Mucosa of rectum (tissue), 2 donors: ENCODE measurements at regions not wholly inside any gene's neighbourhood (a gene's known extent, or its start where the extent isn't known, plus 50 kb on each side); places are given as distances from the start of the nearest gene placed in this dataset.

Source experiments
- H3K27ac ChIP-seq, 2 donors: one replicate each; pipeline ENCODE4 v1.7.0; 2013; ENCODE audit warnings: inconsistent platforms in 2 of 2, low read depth in 2 of 2, low read length in 2 of 2
- H3K27me3 ChIP-seq, 2 donors: one replicate each; pipeline ENCODE4 v1.7.0; 2013; ENCODE audit warnings: low read length in 2 of 2; ENCODE audit not compliant: control insufficient read depth in 2 of 2, insufficient read depth in 2 of 2
- H3K36me3 ChIP-seq, 2 donors: one replicate each; pipeline ENCODE4 v1.7.0; 2013; ENCODE audit warnings: low read length in 2 of 2; ENCODE audit not compliant: control insufficient read depth in 2 of 2, insufficient read depth in 2 of 2
- H3K4me1 ChIP-seq, 2 donors: one replicate each; pipeline ENCODE4 v1.7.0; 2013; ENCODE audit warnings: low read length in 2 of 2, mild to moderate bottlenecking in 1 of 2; ENCODE audit not compliant: control insufficient read depth in 2 of 2, insufficient read depth in 2 of 2
- H3K4me3 ChIP-seq, 2 donors: one replicate each; pipeline ENCODE4 v1.7.0; 2013; ENCODE audit warnings: low read length in 2 of 2
- H3K9ac ChIP-seq, 2 donors: one replicate each; pipeline ENCODE4 v1.7.0; 2013; ENCODE audit warnings: low read length in 2 of 2, low read depth in 1 of 2, mild to moderate bottlenecking in 1 of 2
- H3K9me3 ChIP-seq, 2 donors: one replicate each; pipeline ENCODE4 v1.7.0; 2013; ENCODE audit warnings: low read length in 2 of 2; ENCODE audit not compliant: control insufficient read depth in 2 of 2
- donor health status: healthy.
- donor health status: Normal muscosa, but diverticular disease.

DNA sequence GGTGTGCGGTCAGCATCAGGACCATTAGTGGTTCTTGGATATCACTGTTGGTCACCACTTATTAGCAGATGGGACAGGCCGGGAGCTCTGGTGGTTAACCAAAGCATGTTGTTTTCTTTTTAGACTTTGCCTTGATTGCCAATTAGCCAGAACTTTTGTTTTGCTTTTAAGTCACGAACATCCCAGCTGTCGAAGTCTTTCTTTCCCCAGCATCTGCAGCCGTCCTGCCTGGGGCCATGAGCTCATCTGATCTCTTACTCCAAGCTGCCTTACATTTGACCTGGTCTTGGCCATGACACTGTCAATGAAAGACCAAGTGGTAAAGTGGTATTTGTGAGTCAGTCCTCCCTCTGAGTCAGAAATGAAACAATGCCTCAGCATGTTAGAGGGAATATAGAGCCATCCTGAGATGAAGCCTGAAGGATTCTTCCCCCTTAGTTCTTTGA lies 53.9 kb upstream of the CREB5 start:
- no peak overlapping the region for H3K4me3 ChIP-seq
- peaks cover 0 to 9% of the 10 kb centered on the region in 2 donors for H3K27me3 ChIP-seq
- H3K9me3 ChIP-seq, result no peaks in the 10 kb centered on the region
- no peak overlapping the region for H3K9ac ChIP-seq
- no peak overlapping the region for H3K27ac ChIP-seq
- no peaks in the 10 kb centered on the region for H3K36me3 ChIP-seq
- H3K4me1 ChIP-seq, result no peaks in the 10 kb centered on the region

DNA sequence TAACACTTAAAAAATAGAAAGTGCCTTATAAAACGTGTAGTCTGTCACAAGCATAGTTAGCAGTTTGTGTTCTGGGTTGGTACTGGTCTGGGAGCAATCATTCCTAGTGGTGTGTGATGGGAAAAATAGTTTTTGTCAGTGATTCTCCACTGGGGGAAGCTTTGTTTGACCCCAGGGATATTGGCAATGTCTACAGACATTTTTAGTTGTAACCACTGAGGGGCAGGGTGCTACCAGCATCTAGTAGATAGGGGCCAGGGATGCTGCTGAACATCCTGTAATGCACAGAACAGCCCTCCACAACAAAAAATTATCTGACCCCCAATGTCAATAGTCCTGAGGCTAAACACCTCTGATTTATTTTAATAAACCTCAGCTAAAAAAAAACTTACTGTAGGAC lies 51.6 kb upstream of the CREB5 start:
- Histone ChIP-seq H3K36me3 (no peaks in the 10 kb centered on the region), H3K27me3 (peaks cover 0 to 7% of the 10 kb centered on the region in 2 donors), H3K4me1 (no peaks in the 10 kb centered on the region), H3K9me3 (no peaks in the 10 kb centered on the region), H3K9ac (no peak overlapping the region), H3K4me3 (no peak overlapping the region), H3K27ac (no peak overlapping the region)

DNA sequence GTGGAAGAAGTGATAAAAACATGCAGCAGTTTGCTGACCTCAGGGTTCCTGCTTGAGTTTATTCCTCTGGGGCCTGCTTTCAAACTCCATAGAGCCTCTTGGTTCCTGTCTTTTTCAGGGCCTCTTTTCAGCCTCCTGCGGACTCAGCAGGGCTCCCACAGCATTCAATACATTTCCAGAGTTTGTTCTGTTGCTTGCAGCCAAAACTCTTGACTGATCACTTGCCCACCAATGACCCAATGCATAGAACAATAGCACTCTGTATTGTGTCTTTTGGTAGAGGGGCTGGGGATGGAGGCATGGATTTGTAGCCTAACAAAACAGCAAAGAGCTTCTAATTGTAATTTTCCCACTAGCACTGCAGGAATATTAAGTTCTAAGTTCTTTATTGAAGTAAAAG lies 50.8 kb upstream of the CREB5 start:
- H3K27ac ChIP-seq, result no peak overlapping the region
- H3K27me3 ChIP-seq, result no peaks in the 10 kb centered on the region
- no peak overlapping the region for H3K4me3 ChIP-seq
- no peaks in the 10 kb centered on the region for H3K9me3 ChIP-seq
- no peaks in the 10 kb centered on the region for H3K4me1 ChIP-seq
- H3K36me3 ChIP-seq, result no peaks in the 10 kb centered on the region
- no peak overlapping the region for H3K9ac ChIP-seq

DNA sequence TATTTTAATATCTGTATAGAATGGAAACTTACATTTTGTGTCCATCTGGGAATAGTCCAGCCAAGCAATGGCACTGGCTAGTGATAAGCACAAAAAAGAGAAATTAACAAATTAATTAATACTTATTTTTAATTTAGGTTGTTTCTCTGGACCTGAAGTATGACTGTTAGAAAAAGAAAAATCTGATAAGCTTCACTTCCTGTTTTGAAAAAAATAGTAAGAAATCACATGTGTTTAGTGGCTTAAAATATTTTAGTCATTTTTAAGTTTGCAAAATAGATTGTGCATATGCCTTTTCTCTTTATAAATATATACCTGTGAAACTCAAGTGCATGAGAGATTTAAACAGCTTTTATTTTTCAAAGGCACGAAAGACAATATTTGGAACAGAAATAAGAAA lies 50.1 kb upstream of the CREB5 start:
- H3K9me3 ChIP-seq, result no peaks in the 10 kb centered on the region
- no peak overlapping the region for H3K9ac ChIP-seq
- H3K4me3 ChIP-seq, result no peak overlapping the region
- no peaks in the 10 kb centered on the region for H3K27me3 ChIP-seq
- H3K27ac ChIP-seq, result no peak overlapping the region
- H3K4me1 ChIP-seq, result no peaks in the 10 kb centered on the region
- H3K36me3 ChIP-seq, result no peaks in the 10 kb centered on the region
